ENCODE measurements at regions not wholly inside any gene's neighbourhood (a gene's known extent, or its start where the extent isn't known, plus 50 kb on each side); places are given as distances from the start of the nearest gene placed in this dataset.

DNA sequence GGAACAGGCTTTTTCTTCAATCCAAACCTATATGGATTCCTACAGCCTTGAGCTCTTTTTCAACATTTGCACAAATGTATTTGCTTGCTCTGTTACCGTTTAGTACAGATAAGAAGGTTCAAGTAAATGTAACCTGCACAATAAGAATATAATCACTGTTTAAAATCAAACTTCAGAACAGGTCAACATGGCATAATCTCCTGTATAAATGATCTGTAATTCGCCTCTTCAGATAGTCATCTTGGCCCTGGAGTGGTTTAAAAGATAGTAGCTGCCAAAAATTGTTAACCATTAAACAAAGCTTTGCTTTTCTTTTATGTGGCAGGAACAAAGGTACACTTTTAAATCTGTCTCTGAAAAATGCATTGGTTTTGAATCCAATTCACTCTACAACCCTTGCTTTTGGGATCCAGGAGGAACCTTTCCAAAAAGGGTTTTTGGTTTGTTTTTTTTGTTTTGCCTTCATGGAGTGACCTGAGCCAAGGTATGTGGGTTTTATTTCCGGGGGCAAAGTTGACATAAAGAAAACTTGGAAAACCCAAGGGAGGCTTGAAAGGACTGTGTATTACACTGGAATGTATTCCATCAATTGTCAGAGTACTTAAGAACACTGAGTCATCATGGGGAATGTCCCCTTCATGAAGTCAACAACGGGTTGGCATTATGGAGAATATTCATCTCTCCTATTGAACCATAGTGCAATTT, 210.4 kb upstream of the HCCS start:
- H3K4me3 ChIP-seq = no peak overlapping the region
- TF ChIP-seq, protein P1, sequence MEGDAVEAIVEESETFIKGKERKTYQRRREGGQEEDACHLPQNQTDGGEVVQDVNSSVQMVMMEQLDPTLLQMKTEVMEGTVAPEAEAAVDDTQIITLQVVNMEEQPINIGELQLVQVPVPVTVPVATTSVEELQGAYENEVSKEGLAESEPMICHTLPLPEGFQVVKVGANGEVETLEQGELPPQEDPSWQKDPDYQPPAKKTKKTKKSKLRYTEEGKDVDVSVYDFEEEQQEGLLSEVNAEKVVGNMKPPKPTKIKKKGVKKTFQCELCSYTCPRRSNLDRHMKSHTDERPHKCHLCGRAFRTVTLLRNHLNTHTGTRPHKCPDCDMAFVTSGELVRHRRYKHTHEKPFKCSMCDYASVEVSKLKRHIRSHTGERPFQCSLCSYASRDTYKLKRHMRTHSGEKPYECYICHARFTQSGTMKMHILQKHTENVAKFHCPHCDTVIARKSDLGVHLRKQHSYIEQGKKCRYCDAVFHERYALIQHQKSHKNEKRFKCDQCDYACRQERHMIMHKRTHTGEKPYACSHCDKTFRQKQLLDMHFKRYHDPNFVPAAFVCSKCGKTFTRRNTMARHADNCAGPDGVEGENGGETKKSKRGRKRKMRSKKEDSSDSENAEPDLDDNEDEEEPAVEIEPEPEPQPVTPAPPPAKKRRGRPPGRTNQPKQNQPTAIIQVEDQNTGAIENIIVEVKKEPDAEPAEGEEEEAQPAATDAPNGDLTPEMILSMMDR (IDR thresholded peaks at IDR 0.05) = no peak
- no peaks in the 10 kb centered on the region for H3K27me3 ChIP-seq
- no peak for DNase-seq (ENCODE audit: low spot score in 2 of 2)
- no peaks in the 10 kb centered on the region for H3K36me3 ChIP-seq
- no peaks in the 10 kb centered on the region for H3K9me3 ChIP-seq
- intact Hi-C loops (cut with DNase I) = loop anchor here (10.0 kb wide), 1 partner anchor 146 kb away; no protein-coding TSS in a partner anchor
- peaks cover 0 to 2% of the 10 kb centered on the region in 2 donors for H3K4me1 ChIP-seq
- H3K27ac ChIP-seq = peak overlapping the region; percentile 14 to 54

DNA sequence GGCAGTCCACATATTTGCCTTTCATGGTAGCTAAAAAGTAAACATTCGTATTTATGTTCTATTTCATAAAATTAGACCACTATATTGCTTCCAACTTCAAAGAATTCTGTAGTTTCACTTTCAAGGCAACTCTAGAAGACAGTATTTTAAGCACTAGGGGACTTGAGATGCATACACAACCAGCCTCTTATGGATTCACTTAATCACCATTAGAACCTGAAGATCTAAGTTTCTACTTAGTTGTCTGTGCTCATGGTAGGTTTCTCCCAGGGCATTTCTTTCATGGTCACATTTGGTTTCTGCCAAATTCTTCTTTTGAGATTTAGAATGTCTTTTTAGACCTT, 209.9 kb upstream of the HCCS start:
- TF ChIP-seq, protein P1 (IDR thresholded peaks at IDR 0.05) = no peak
- no peak for DNase-seq (ENCODE audit: low spot score in 2 of 2)
- Histone ChIP-seq H3K27ac (peak overlapping the region; percentile 44 to 54), H3K36me3 (no peaks in the 10 kb centered on the region), H3K4me1 (peaks cover 0 to 2% of the 10 kb centered on the region in 2 donors), H3K27me3 (no peaks in the 10 kb centered on the region), H3K9me3 (peaks cover 0 to under 1% of the 10 kb centered on the region in 2 donors), H3K4me3 (no peak overlapping the region)
- intact Hi-C loops (cut with DNase I) = loop anchor here (10.0 kb wide), 1 partner anchor 146 kb away; no protein-coding TSS in a partner anchor

DNA sequence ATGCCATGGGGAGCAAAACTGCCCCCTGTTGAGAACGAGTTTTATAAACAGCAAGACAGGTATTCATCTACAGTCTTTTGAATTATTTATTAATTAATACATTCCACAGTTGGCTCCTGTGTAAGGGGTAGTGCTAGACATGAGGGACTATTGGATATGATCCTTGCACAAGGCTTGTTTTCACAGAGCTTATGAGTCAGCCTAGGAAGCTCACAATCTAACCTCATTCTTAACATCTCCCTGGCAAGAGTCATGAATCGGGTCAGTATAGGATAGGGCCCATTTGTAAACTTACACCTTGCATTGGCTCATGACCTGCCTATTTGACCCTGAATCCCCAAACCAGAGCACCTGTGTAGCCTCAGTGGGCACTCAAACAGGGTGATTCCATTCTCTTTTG, 209.1 kb upstream of the HCCS start:
- intact Hi-C loops (cut with DNase I) = loop anchor here (10.0 kb wide), 1 partner anchor 147 kb away; no protein-coding TSS in a partner anchor
- peak overlapping the region; percentile 44 to 54 for H3K27ac ChIP-seq

DNA sequence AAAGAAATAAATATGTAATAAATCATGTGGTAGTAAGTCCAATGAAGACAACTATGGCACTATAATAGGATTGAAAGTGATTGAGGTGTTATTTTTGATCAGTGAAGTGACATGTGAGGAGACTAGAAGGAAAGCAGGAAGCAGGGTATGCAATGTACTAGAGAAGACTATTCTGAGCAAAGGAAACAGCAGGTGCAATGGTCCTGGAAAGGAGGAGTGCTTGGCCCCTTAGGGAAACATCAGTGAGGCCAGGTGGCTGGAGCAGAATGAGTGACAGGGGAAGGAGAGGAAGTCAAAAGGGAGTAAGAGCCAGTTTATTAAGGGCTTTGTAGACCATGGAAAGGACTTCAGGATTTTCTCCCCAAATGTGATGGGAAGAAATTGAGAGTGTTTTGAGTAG, 207.6 kb upstream of the HCCS start:
- Histone ChIP-seq H3K27me3 (no peaks in the 10 kb centered on the region), H3K9me3 (peaks cover 0 to 8% of the 10 kb centered on the region in 2 donors), H3K4me3 (no peak overlapping the region), H3K27ac (peak overlapping the region; percentile 29 to 49), H3K36me3 (no peaks in the 10 kb centered on the region), H3K4me1 (peaks cover 0 to 2% of the 10 kb centered on the region in 2 donors)
- no peak for DNase-seq (ENCODE audit: low spot score in 2 of 2)
- intact Hi-C loops (cut with DNase I) = loop anchor here (10.0 kb wide), 1 partner anchor 149 kb away; no protein-coding TSS in a partner anchor
- TF ChIP-seq, protein P1 (IDR thresholded peaks at IDR 0.05) = no peak

More for the DNA sequence above, 209.1 kb upstream of the HCCS start:
- no peak for DNase-seq (ENCODE audit: low spot score in 2 of 2)
- TF ChIP-seq, protein P1 (IDR thresholded peaks at IDR 0.05) = no peak
- Histone ChIP-seq H3K9me3 (peaks cover 0 to 8% of the 10 kb centered on the region in 2 donors), H3K27me3 (no peaks in the 10 kb centered on the region), H3K36me3 (no peaks in the 10 kb centered on the region), H3K4me1 (peaks cover 0 to 2% of the 10 kb centered on the region in 2 donors), H3K4me3 (no peak overlapping the region)

DNA sequence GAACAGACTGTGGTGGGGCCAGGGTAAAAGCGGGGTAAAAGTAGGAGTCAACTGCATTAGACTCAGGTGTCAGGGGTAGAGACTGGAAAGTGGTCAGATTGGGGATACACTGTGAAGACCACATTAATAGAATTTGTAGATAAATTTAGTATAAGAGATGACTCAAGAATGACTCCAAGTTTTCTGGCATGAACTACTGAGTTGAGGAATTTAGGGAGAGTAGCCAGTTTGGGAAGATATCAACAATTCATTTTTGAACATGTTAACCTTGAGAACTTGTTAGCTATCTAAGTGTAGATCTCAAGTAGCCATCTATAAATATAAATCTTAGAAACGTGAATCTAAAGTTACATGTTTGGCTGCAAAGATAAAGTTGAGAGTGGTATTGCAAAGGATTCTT, 206.9 kb upstream of the HCCS start:
- H3K9me3 ChIP-seq = peaks cover 0 to 8% of the 10 kb centered on the region in 2 donors
- H3K4me3 ChIP-seq = no peak overlapping the region
- peaks cover 0 to 2% of the 10 kb centered on the region in 2 donors for H3K4me1 ChIP-seq
- no peaks in the 10 kb centered on the region for H3K36me3 ChIP-seq
- no peak for DNase-seq (ENCODE audit: low spot score in 2 of 2)
- H3K27me3 ChIP-seq = no peaks in the 10 kb centered on the region
- intact Hi-C loops (cut with DNase I) = loop anchor here (10.0 kb wide), 1 partner anchor 149 kb away; no protein-coding TSS in a partner anchor
- TF ChIP-seq, protein P1 (IDR thresholded peaks at IDR 0.05) = no peak
- peak overlapping the region in 1 of 2 donors; percentile 49 for H3K27ac ChIP-seq

Measured in ascending aorta (tissue), 2 donors.